ENCODE measurements at regions not wholly inside any gene's neighbourhood (a gene's known extent, or its start where the extent isn't known, plus 50 kb on each side); places are given as distances from the start of the nearest gene placed in this dataset.

DNA sequence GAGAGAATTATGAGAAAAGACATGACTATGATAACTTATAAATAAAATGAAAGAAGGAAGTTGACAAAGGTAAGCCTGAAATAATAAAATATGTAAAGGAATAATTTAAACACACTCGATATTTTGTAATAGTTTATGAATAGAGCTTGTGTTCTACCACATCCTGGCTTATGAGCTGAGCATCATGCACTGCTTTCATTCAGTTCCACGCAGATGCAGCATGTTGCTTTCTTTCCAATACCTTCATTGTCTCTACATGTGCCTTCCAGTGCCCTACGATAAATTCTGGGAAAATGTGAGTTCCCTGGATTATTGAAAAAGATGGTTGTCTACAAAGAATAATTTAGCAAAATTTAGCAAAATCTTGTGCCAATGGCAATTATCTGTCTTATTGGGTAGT is 398.9 kb upstream of the SEMA3C start:
- FAIRE-seq (no peak), DNase-seq (ENCODE audit: low read depth, low spot score) (no peak)
- no peak overlapping the region for H3K4me2 ChIP-seq (ENCODE audit: control insufficient read depth, extremely low read depth, insufficient read depth, low read depth, low read length)
- H3K9me1 ChIP-seq (ENCODE audit: control insufficient read depth, extremely low read depth, insufficient read depth, low read length) = no peaks in the 10 kb centered on the region
- no peak overlapping the region for H3K4me3 ChIP-seq (ENCODE audit: control insufficient read depth in 2 of 3, extremely low read depth in 1 of 3, insufficient read depth in 2 of 3, low read depth in 1 of 3, low read length in 3 of 3)
- H3K4me1 ChIP-seq (ENCODE audit: control insufficient read depth, extremely low read depth, insufficient read depth, low read length) = no peaks in the 10 kb centered on the region
- H3K36me3 ChIP-seq (ENCODE audit: control insufficient read depth in 2 of 2, extremely low read depth in 1 of 2, insufficient read depth in 2 of 2, low read length in 2 of 2) = no peaks in the 10 kb centered on the region
- H3K9me3 ChIP-seq (ENCODE audit: control insufficient read depth, low read depth, low read length) = no peaks in the 10 kb centered on the region
- dilution Hi-C loops (cut with MboI; ENCODE audit: extremely low pct_ligation_motif_present, low sequenced_read_pairs) = no loop called here
- no peak overlapping the region for H3K27ac ChIP-seq (ENCODE audit: control insufficient read depth, insufficient read depth, low read length)
- no peak overlapping the region for H3K9ac ChIP-seq (ENCODE audit: control insufficient read depth, extremely low read depth, insufficient read depth, low read length)
- no peaks in the 10 kb centered on the region for H4K20me1 ChIP-seq (ENCODE audit: control insufficient read depth, extremely low read depth, insufficient read depth, low read length)
- no peak overlapping the region for H2AFZ ChIP-seq (ENCODE audit: control insufficient read depth, low read length)
- TF ChIP-seq EZH2 (IDR thresholded peaks at IDR 0.05; ENCODE audit: low read length) = no peak
- TF ChIP-seq, protein P1, sequence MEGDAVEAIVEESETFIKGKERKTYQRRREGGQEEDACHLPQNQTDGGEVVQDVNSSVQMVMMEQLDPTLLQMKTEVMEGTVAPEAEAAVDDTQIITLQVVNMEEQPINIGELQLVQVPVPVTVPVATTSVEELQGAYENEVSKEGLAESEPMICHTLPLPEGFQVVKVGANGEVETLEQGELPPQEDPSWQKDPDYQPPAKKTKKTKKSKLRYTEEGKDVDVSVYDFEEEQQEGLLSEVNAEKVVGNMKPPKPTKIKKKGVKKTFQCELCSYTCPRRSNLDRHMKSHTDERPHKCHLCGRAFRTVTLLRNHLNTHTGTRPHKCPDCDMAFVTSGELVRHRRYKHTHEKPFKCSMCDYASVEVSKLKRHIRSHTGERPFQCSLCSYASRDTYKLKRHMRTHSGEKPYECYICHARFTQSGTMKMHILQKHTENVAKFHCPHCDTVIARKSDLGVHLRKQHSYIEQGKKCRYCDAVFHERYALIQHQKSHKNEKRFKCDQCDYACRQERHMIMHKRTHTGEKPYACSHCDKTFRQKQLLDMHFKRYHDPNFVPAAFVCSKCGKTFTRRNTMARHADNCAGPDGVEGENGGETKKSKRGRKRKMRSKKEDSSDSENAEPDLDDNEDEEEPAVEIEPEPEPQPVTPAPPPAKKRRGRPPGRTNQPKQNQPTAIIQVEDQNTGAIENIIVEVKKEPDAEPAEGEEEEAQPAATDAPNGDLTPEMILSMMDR (optimal IDR thresholded peaks at IDR 0.05 in 1 of 3, IDR thresholded peaks at IDR 0.05 in 1 of 3, conservative IDR thresholded peaks at IDR 0.05 in 1 of 3; ENCODE audit: extremely low read depth in 1 of 3, insufficient read depth in 2 of 3, low read length in 3 of 3) = no peak
- H3K27me3 ChIP-seq (ENCODE audit: control insufficient read depth, extremely low read depth, insufficient read depth, low read length) = no peaks in the 10 kb centered on the region
- H3K79me2 ChIP-seq (ENCODE audit: control insufficient read depth, insufficient read depth, low read length) = no peaks in the 10 kb centered on the region

- DNase-seq (ENCODE audit: low read depth, low spot score) = no peak
- TF ChIP-seq, protein P1 (optimal IDR thresholded peaks at IDR 0.05 in 1 of 3, IDR thresholded peaks at IDR 0.05 in 1 of 3, conservative IDR thresholded peaks at IDR 0.05 in 1 of 3; ENCODE audit: extremely low read depth in 1 of 3, insufficient read depth in 2 of 3, low read length in 3 of 3) = no peak
- no peak for TF ChIP-seq EZH2 (IDR thresholded peaks at IDR 0.05; ENCODE audit: low read length)
- FAIRE-seq = no peak
- H2AFZ ChIP-seq (ENCODE audit: control insufficient read depth, low read length) = no peak overlapping the region
- H3K4me3 ChIP-seq (ENCODE audit: control insufficient read depth in 2 of 3, extremely low read depth in 1 of 3, insufficient read depth in 2 of 3, low read depth in 1 of 3, low read length in 3 of 3) = no peak overlapping the region
- no peaks in the 10 kb centered on the region for H3K27me3 ChIP-seq (ENCODE audit: control insufficient read depth, extremely low read depth, insufficient read depth, low read length)
- H3K9me1 ChIP-seq (ENCODE audit: control insufficient read depth, extremely low read depth, insufficient read depth, low read length) = no peaks in the 10 kb centered on the region
- H3K9me3 ChIP-seq (ENCODE audit: control insufficient read depth, low read depth, low read length) = no peaks in the 10 kb centered on the region
- H3K79me2 ChIP-seq (ENCODE audit: control insufficient read depth, insufficient read depth, low read length) = no peaks in the 10 kb centered on the region
- dilution Hi-C loops (cut with MboI; ENCODE audit: extremely low pct_ligation_motif_present, low sequenced_read_pairs) = no loop called here
- no peak overlapping the region for H3K4me2 ChIP-seq (ENCODE audit: control insufficient read depth, extremely low read depth, insufficient read depth, low read depth, low read length)
- H3K36me3 ChIP-seq (ENCODE audit: control insufficient read depth in 2 of 2, extremely low read depth in 1 of 2, insufficient read depth in 2 of 2, low read length in 2 of 2) = no peaks in the 10 kb centered on the region
- H3K27ac ChIP-seq (ENCODE audit: control insufficient read depth, insufficient read depth, low read length) = no peak overlapping the region
- no peaks in the 10 kb centered on the region for H3K4me1 ChIP-seq (ENCODE audit: control insufficient read depth, extremely low read depth, insufficient read depth, low read length)
- no peak overlapping the region for H3K9ac ChIP-seq (ENCODE audit: control insufficient read depth, extremely low read depth, insufficient read depth, low read length)
- no peaks in the 10 kb centered on the region for H4K20me1 ChIP-seq (ENCODE audit: control insufficient read depth, extremely low read depth, insufficient read depth, low read length)
Observed at GRCh38 chr7:81308643-81309322, 389.9 kb upstream of the SEMA3C start.
